HG03432 (cell line): ENCODE measurements at regions not wholly inside any gene's neighbourhood (a gene's known extent, or its start where the extent isn't known, plus 50 kb on each side); places are given as distances from the start of the nearest gene placed in this dataset.
"Not testable (repeated sequence)": the region's sequence is repeated elsewhere in the genome, so short reads cannot be mapped to it uniquely, and the experiment has no call there.

ENCODE experiments used
- ATAC-seq: cut with Tn5 transposase; IDR thresholded peaks from one replicate; pipeline ENCODE4 v1.9.1; 2021; ENCODE audit warnings: mild to moderate bottlenecking, moderate library complexity; ENCODE audit not compliant: unreplicated experiment

DNA sequence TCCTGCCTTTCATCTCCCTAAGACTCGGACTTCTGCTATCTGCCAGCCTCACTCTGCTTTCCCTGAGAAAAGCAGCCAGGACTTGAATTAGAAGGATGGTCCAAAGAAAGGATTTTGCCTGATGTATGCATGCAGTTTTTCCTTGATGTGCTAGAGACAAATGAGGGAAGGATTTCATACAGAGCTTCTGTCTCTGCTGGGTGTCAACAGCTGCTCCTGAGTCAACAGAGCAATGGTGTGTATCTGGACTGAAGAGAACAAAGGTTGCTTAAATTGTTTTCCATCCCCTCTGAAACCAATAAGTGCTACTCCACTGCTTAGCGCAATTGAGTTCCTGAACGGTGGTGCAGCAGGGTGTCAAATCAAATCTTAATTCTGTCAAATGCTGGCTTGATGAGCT is 680.6 kb upstream of the C16orf82 start:
- no peak for ATAC-seq

DNA sequence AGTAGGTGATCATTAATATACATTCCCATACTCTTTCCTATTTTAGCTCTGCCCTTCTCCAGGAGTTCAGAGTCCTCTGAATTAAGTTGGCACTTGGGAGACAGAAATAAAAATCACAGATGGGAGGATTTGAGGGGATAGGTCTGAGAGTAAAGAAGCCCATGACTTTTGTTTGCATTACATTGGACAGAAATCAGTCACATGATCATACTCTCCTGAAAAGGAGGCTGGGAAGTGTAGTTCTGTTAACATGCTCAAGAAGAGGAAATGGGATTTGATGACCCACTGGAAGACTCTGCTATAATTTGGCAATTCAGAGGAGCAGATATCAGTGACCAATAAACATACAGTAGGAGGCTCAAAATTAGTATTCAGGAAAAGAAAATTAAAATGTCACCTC is 674.9 kb upstream of the C16orf82 start:
- ATAC-seq = no peak

DNA sequence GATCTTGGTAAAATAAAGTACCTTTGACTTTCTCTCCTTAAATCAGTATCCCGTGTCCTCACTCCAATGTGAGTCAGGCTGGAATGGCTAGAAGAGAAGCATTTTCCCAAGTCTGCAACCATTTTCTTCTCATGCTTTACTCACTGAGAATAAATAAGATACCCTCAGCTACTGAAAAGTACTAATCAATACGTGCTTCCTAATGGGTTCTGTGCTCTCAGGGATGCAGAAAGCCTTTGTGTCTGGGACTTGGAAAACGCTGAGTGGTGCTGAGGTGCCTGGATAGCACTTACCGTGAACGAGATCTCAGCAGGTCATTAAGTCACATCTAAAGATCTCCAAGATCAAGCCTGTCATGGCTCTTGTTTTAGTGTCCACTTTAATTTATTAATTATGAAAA is 672.3 kb upstream of the C16orf82 start:
- ATAC-seq = no peak

- ATAC-seq = no peak
Measured at GRCh38 chr16:26395700-26396099, 671.0 kb upstream of the C16orf82 start.

- ATAC-seq = no peak
Measured at GRCh38 chr16:26396511-26397235, 670.1 kb upstream of the C16orf82 start.

DNA sequence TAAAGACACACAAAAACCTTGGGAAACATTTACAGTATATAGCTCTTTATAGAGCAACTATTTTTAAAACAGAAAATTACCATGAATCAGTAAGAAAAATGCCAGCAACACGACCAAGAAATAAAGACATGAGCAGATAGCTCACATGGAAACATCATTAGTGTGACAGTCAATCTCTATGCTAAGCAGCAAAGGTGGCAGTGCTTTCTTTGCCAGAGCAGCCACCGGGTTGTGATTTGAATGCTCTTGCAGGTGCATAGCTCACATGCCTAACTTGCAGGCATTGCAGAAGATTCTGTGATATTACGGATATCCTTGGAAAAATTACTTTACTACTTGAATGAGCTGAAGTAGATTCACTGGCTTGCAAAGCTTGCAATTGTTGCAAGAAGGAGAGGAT is 652.9 kb upstream of the C16orf82 start:
- ATAC-seq = no peak

GRCh38 chr16:26419458-26419857 is 647.3 kb upstream of the C16orf82 start:
- not testable (repeated sequence) for ATAC-seq

DNA sequence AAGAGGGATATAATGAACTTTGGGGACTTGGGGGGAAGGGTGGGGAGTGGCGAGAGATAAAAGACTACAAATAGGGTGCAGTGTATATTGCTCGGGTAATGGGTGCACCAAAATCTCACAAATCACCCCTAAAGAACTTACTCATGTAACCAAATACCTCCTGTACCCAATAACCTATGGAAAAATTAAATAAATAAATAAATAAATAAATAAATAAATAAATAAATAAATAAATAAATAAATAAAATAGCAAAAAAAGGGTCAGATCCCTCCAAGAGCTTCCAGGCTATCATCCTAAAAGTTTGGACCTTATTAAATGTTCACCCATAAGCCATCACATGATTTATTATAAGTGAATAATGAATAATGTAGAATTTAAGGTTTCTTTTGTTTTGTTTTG is 636.1 kb upstream of the C16orf82 start:
- ATAC-seq = no peak

DNA sequence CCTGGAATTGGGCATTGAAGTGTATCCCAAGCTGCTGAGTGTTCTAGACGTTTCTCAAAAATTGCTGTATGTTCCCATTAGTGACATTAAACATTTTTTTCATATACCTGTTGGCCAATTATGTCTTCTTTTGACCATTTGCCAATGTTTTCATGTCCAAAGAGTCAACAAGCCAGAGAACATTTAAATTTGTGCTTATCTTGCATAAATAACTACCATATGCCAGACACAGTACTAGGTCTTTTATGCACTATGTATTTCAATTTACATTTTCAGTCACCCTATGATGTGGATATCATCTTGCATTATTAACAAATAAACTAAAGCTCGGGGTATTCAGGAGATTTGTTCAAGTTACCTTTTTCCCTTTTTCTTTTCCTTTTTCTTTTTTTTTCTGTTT is 632.9 kb upstream of the C16orf82 start:
- no peak for ATAC-seq

GRCh38 chr16:26441178-26441577 is 625.5 kb upstream of the C16orf82 start:
- no peak for ATAC-seq

GRCh38 chr16:26442321-26442720 is 624.4 kb upstream of the C16orf82 start:
- ATAC-seq = no peak

DNA sequence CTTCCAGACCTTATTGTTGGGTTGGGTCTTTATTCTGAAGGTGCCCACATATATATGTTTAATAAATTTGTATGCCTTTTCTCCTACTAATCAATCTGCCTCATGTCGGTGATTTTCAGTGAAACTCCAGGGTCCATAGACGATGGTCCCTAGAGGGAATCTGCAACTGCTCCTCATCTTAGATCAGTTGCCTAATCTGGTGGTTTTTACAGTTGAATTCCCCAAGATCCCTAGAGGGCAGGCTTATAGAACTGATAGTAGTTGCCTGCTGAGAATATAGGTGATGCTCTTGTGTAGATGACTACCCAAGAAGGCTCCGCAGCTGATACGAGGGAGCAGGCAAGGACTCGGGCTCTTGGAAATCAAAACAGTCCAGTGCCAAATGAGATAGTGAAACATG is 619.2 kb upstream of the C16orf82 start:
- no peak for ATAC-seq

GRCh38 chr16:26453215-26453614 is 613.5 kb upstream of the C16orf82 start:
- no peak for ATAC-seq

- no peak for ATAC-seq
Measured at GRCh38 chr16:26454102-26454501, 612.6 kb upstream of the C16orf82 start.

GRCh38 chr16:26456074-26456473 is 610.7 kb upstream of the C16orf82 start:
- no peak for ATAC-seq

DNA sequence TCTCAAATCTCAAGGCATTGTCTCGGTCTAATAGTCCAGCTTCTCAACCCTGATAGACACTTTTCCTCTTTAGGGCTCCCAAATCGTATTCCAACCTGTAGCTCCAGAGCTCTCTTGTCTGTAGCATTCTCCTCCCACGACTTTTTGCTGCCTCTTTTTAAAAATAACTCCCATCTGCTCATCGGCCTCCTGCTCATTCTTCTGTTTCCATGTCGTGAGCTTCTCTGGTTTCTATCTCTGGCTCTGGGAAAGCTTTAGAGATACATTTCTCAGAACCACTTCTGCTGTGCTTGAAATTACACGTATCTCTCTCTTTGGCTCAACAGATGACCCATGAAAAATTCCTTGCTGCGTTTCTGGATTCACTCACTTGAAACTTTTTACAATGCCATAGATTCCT is 609.6 kb upstream of the C16orf82 start:
- ATAC-seq = no peak

DNA sequence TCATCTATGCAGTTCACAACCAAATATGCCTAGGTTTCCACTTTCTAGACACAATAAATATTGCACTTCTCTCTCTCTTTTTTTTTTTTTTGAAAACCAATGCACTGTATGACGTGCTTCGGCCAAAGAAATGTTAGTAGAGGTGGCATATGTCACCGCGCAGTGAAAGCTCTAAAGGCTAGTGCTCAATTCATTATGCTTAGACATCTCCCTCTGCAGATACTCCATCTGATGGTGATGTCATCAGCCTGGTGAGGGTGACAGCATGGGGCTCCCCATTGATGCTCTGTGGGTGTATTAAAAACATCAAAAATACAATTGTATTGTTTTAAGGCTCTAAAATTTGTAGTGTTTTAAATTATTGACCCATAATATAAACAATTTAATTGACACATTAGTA is 608.8 kb upstream of the C16orf82 start:
- ATAC-seq = no peak

DNA sequence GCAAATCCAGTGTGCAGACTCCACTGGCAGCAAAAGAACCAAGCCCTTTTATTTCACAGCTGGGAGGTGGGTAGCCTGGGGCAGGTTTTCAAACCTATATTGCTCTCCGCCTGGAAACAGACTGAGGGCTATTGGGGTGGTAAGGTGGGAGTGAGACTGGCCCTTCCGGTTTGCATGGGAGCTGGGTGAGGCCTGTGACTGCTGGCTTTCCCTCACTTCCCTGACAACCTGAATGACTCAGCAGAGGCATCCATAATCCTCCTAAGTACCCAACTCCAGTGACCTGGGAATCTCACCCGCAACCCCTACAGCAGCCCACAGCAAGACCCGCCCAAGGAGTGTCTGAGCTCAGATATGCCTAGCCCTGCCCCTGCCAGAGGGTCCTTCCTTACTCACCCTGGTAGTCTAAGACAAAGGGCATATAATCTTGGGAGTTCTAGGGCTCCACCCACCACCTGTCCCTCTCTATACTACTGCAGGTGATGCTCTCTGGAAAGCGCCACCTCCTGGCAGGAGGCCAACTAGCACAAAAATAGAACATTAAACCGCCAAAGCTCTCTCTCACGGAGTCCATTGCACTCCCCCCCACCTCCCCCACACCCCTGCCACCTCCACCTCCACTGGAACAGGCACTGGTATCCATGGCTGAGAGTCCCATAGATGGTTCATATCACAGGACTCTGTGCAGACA is 602.0 kb upstream of the C16orf82 start:
- no peak for ATAC-seq

DNA sequence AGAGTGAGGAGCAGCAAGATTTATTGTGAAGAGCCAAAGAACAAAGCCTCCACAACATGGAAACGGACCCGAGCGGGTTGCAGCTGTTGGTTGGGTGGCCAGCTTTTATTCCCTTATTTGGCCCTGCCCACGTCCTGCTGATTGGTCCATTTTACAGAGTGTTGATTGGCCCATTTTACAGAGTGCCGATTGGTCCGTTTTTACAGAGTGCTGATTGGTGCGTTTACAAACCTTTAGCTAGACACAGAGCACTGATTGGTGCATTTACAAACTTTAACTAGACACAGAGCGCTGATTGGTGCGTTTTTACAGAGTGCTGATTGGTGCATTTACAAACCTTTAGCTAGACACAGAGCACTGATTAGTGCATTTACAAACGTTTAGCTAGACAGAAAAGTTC is 592.3 kb upstream of the C16orf82 start:
- ATAC-seq = not testable (repeated sequence)

DNA sequence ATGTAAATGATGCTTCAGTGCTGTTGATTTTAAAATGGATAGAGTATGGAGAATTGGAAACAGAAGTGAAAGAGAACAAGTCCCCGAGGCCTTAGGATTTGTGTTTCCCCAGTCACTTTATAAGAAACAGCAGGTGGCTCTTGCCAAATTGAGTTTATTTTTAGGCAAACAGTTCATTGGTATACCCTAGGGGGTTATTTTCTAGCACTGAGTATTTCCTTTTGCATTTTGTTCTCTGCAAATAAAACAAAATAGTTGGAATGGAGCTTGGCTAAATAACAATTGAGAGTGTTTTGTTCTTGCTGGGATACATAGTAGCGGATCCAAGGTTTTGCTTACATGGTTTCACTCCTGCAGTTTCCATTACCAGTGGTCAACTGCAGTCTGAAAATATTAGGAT is 591.1 kb upstream of the C16orf82 start:
- ATAC-seq = no peak

DNA sequence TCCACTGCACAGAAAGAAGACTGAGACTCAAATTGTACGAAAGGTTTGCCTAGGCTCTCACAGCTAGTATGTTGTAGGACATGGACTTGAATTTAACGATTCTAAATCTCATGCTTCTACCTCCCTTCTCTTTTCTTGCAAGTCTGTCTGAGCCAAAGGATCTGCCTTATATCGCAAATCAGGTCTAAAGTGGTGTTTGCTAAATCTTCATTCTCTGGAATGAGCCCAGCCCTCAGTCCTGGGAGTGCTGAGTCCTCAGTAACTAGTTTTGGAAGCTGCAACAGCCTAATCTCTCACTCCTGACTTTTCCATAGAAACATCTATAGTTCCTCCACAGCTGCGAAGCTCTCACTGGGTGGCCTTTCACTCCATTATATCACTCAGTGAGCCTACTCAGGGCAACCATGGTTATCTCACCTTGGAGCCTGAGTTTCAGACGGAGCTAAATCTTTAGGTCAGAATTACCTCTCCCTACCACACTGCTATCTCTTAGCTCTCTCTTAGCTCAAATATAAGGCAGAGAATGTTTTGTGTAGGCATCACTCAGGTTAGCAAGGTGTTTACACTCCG is 575.5 kb upstream of the C16orf82 start:
- no peak for ATAC-seq

GRCh38 chr16:26491962-26492361 is 574.8 kb upstream of the C16orf82 start:
- no peak for ATAC-seq
